Motor neuron (in vitro differentiated cells): ENCODE measurements at regions not wholly inside any gene's neighbourhood (a gene's known extent, or its start where the extent isn't known, plus 50 kb on each side); places are given as distances from the start of the nearest gene placed in this dataset.
"Not testable (repeated sequence)": the region's sequence is repeated elsewhere in the genome, so short reads cannot be mapped to it uniquely, and the experiment has no call there.

Source experiments
- ATAC-seq, 8 experiments: fragments of 200-7000 bp; cut with Tn5 transposase; replicated peaks in 6 of 8; 2 replicates each; pipeline ENCODE4 v1.8.0; 2021; ENCODE audit warnings: mild to moderate bottlenecking in 8 of 8, moderate library complexity in 8 of 8
- H3K27ac ChIP-seq, 2 donors: fragments of 250-450 bp; sonication (Bioruptor Pico); 2 replicates each; pipeline ENCODE4 v1.9.0; 2021; ENCODE audit warnings: antibody characterized with exemption in 2 of 2, mild to moderate bottlenecking in 2 of 2, moderate library complexity in 1 of 2
- H3K4me1 ChIP-seq, 2 donors: fragments of 250-450 bp; sonication (Bioruptor Pico); replicated peaks in 1 of 2; 2 replicates each; pipeline ENCODE4 v1.6.1; 2021; ENCODE audit warnings: antibody characterized with exemption in 2 of 2, mild to moderate bottlenecking in 2 of 2, moderate library complexity in 1 of 2
- H3K4me3 ChIP-seq, 5 donors: fragments of 250-450 bp; sonication (Bioruptor Pico); 2 replicates each; pipeline ENCODE4 v1.9.0; 2021; ENCODE audit warnings: antibody characterized with exemption in 5 of 5, mild to moderate bottlenecking in 5 of 5, moderate library complexity in 4 of 5
- WGBS, 10 experiments: fragments of 450-650 bp; shearing (Covaris generic); methylation state at CpG; one replicate each; pipeline ENCODE4 v1.0.0; 2022; 5-methylcytosine and 5-hydroxymethylcytosine counted together
- in situ Hi-C, 9 experiments: fragments of 400-800 bp; cut with MboI; loops; one replicate each; pipeline ENCODE4 v1.15.0; 2021; ENCODE audit warnings: low sequenced_read_pairs in 9 of 9, low pct_unique_long_range_greater_than_20kb in 2 of 9; ENCODE audit not compliant: unreplicated experiment in 9 of 9

GRCh38 chr6:141388666-141389065 is 744.1 kb upstream of the GJE1 start:
- WGBS, 10 experiments, result 71 to 100% (median 88%) methylated on average over 1 to 3 of the region's 3 CpGs; no CpG with 5 or more reads in 2 of the 10 experiments
- no peak overlapping the region for H3K4me3 ChIP-seq
- peaks cover 0 to 7% of the 10 kb centered on the region in 2 donors for H3K4me1 ChIP-seq
- no peak overlapping the region for H3K27ac ChIP-seq
- in situ Hi-C loops, result no loop called here
- ATAC-seq, result no peak

- Histone ChIP-seq H3K27ac (no peak overlapping the region), H3K4me3 (no peak overlapping the region), H3K4me1 (no peaks in the 10 kb centered on the region)
- ATAC-seq, result no peak
- in situ Hi-C loops, result no loop called here
- 55 to 100% (median 88%) methylated on average over 2 of the region's 2 CpGs for WGBS, 10 experiments
Observed at GRCh38 chr6:141370438-141370837, 762.3 kb upstream of the GJE1 start.

- H3K4me3 ChIP-seq, H3K4me1 ChIP-seq, ATAC-seq, in situ Hi-C loops, H3K27ac ChIP-seq: not testable (repeated sequence)
- WGBS, 10 experiments, result no CpG with 5 or more reads among the region's 1 CpG
Observed at GRCh38 chr6:141366796-141367195, 765.9 kb upstream of the GJE1 start.

- no peak overlapping the region for H3K4me3 ChIP-seq
- whole genome bisulfite sequencing, 10 experiments, result 77 to 93% (median 87%) methylated on average over 3 of the region's 3 CpGs; no CpG with 5 or more reads in 1 of the 10 experiments
- H3K4me1 ChIP-seq, result peaks cover 12% of the 10 kb centered on the region in 2 donors
- no peak for ATAC-seq
- in situ Hi-C loops, result no loop called here
- no peak overlapping the region for H3K27ac ChIP-seq
Observed at GRCh38 chr6:141364694-141365093, 768.0 kb upstream of the GJE1 start.

GRCh38 chr6:141364232-141364631 is 768.5 kb upstream of the GJE1 start:
- in situ Hi-C loops, result no loop called here
- H3K27ac ChIP-seq, result no peak overlapping the region
- WGBS, 10 experiments, result 63 to 100% (median 93%) methylated on average over 2 of the region's 2 CpGs
- no peak for ATAC-seq
- peaks cover 15% of the 10 kb centered on the region in 2 donors for H3K4me1 ChIP-seq
- no peak overlapping the region for H3K4me3 ChIP-seq

- ATAC-seq, result no peak
- in situ Hi-C loops, result no loop called here
- Histone ChIP-seq H3K27ac (no peak overlapping the region), H3K4me1 (peaks cover 15% of the 10 kb centered on the region in 2 donors), H3K4me3 (no peak overlapping the region)
- 0 to 100% (median 83%) methylated on average over 1 of the region's 1 CpG for WGBS, 10 experiments
Observed at GRCh38 chr6:141361559-141361958, 771.2 kb upstream of the GJE1 start.

- in situ Hi-C loops, result no loop called here
- peak in 5 of 8 experiments; percentile 92 to 99 (median 97) for ATAC-seq
- Histone ChIP-seq H3K4me1 (peaks cover 15% of the 10 kb centered on the region in 2 donors), H3K4me3 (no peak overlapping the region), H3K27ac (no peak overlapping the region)
- WGBS, 10 experiments, result 0 to 100% (median 50%) methylated on average over 1 to 5 of the region's 5 CpGs
Observed at GRCh38 chr6:141359953-141360352, 772.8 kb upstream of the GJE1 start.

GRCh38 chr6:141354191-141354955 is 778.4 kb upstream of the GJE1 start:
- in situ Hi-C loops, result no loop called here
- Histone ChIP-seq H3K4me1 (peaks cover 0 to 4% of the 10 kb centered on the region in 2 donors), H3K27ac (no peak overlapping the region), H3K4me3 (no peak overlapping the region)
- no peak for ATAC-seq
- WGBS, 10 experiments, result 50 to 100% (median 88%) methylated on average over 1 to 4 of the region's 4 CpGs; no CpG with 5 or more reads in 3 of the 10 experiments

GRCh38 chr6:141351721-141352120 is 781.0 kb upstream of the GJE1 start:
- in situ Hi-C loops, result no loop called here
- no peak overlapping the region for H3K4me3 ChIP-seq
- no peak for ATAC-seq
- H3K27ac ChIP-seq, result no peak overlapping the region
- H3K4me1 ChIP-seq, result peaks cover 0 to 11% of the 10 kb centered on the region in 2 donors
- 36 to 95% (median 80%) methylated on average over 1 of the region's 1 CpG for WGBS, 10 experiments

GRCh38 chr6:141349710-141350109 is 783.0 kb upstream of the GJE1 start:
- ATAC-seq, result no peak
- no peak overlapping the region for H3K4me3 ChIP-seq
- peaks cover 0 to 19% of the 10 kb centered on the region in 2 donors for H3K4me1 ChIP-seq
- H3K27ac ChIP-seq, result no peak overlapping the region
- WGBS, 10 experiments, result 71 to 100% (median 90%) methylated on average over 1 of the region's 1 CpG; no CpG with 5 or more reads in 4 of the 10 experiments
- in situ Hi-C loops, result no loop called here

GRCh38 chr6:141347906-141348492 is 784.7 kb upstream of the GJE1 start:
- ATAC-seq, result no peak
- Histone ChIP-seq H3K4me3 (no peak overlapping the region), H3K4me1 (peaks cover 0 to 19% of the 10 kb centered on the region in 2 donors), H3K27ac (no peak overlapping the region)
- WGBS, 10 experiments, result 35 to 100% (median 91%) methylated on average over 2 to 3 of the region's 3 CpGs
- in situ Hi-C loops, result no loop called here

- Histone ChIP-seq H3K4me3 (no peak overlapping the region), H3K27ac (no peak overlapping the region), H3K4me1 (peaks cover 0 to 19% of the 10 kb centered on the region in 2 donors)
- WGBS, 10 experiments, result 80 to 100% (median 100%) methylated on average over 1 of the region's 1 CpG; no CpG with 5 or more reads in 3 of the 10 experiments
- in situ Hi-C loops, result no loop called here
- no peak for ATAC-seq
Observed at GRCh38 chr6:141347086-141347485, 785.6 kb upstream of the GJE1 start.

- Histone ChIP-seq H3K27ac (no peak overlapping the region), H3K4me1 (peaks cover 0 to 19% of the 10 kb centered on the region in 2 donors), H3K4me3 (no peak overlapping the region)
- in situ Hi-C loops, result no loop called here
- ATAC-seq, result peak in 3 of 8 experiments; percentile 34 to 59 (median 53)
- 0 to 100% (median 50%) methylated on average over 1 of the region's 1 CpG; no CpG with 5 or more reads in 2 of the 10 experiments for WGBS, 10 experiments
Observed at GRCh38 chr6:141346535-141346934, 786.2 kb upstream of the GJE1 start.
